ENCODE measurements at regions not wholly inside any gene's neighbourhood (a gene's known extent, or its start where the extent isn't known, plus 50 kb on each side); places are given as distances from the start of the nearest gene placed in this dataset.
A peak's percentile ranks its signal among the peaks of the same experiment; 100 is the strongest.

GRCh38 chr4:160492181-160492580, 1389.3 kb downstream of the RAPGEF2 start:
- Histone ChIP-seq H3K27ac (ENCODE audit: low read length) (no peak overlapping the region), H4K20me1 (ENCODE audit: insufficient read depth, low read depth, low read length) (no peaks in the 10 kb centered on the region), H3K4me3 (ENCODE audit: low read length) (no peak overlapping the region), H3K9me2 (replicated peaks; ENCODE audit: insufficient read depth, low read length) (no peaks in the 10 kb centered on the region), H3K27me3 (ENCODE audit: low read length) (no peaks in the 10 kb centered on the region), H2AFZ (ENCODE audit: low read length) (no peak overlapping the region), H3K36me3 (ENCODE audit: insufficient read depth, low read length) (no peaks in the 10 kb centered on the region), H3K79me2 (ENCODE audit: low read length) (no peaks in the 10 kb centered on the region), H3K4me1 (ENCODE audit: low read length) (no peaks in the 10 kb centered on the region), H3K4me2 (ENCODE audit: low read depth, low read length, poor library complexity, severe bottlenecking) (no peak overlapping the region), H3K9me3 (ENCODE audit: low read length) (peaks cover 33% of the 10 kb centered on the region), H3K9ac (ENCODE audit: low read length) (no peak overlapping the region)
- no peak for DNase-seq

- Histone ChIP-seq H3K9ac (ENCODE audit: low read length) (no peak overlapping the region), H2AFZ (ENCODE audit: low read length) (no peak overlapping the region), H3K9me2 (replicated peaks; ENCODE audit: insufficient read depth, low read length) (no peaks in the 10 kb centered on the region), H3K27me3 (ENCODE audit: low read length) (no peaks in the 10 kb centered on the region), H4K20me1 (ENCODE audit: insufficient read depth, low read depth, low read length) (no peaks in the 10 kb centered on the region), H3K79me2 (ENCODE audit: low read length) (no peaks in the 10 kb centered on the region), H3K4me2 (ENCODE audit: low read depth, low read length, poor library complexity, severe bottlenecking) (no peak overlapping the region), H3K4me1 (ENCODE audit: low read length) (no peaks in the 10 kb centered on the region), H3K27ac (ENCODE audit: low read length) (no peak overlapping the region), H3K36me3 (ENCODE audit: insufficient read depth, low read length) (no peaks in the 10 kb centered on the region), H3K4me3 (ENCODE audit: low read length) (no peak overlapping the region), H3K9me3 (ENCODE audit: low read length) (peaks cover 33% of the 10 kb centered on the region)
- DNase-seq: no peak
Observed at GRCh38 chr4:160493206-160493605, 1390.3 kb downstream of the RAPGEF2 start.

GRCh38 chr4:160495356-160495755, 1392.5 kb downstream of the RAPGEF2 start:
- H3K27ac ChIP-seq (ENCODE audit: low read length): no peak overlapping the region
- no peak overlapping the region for H2AFZ ChIP-seq (ENCODE audit: low read length)
- H3K79me2 ChIP-seq (ENCODE audit: low read length): no peaks in the 10 kb centered on the region
- DNase-seq: no peak
- H3K9me3 ChIP-seq (ENCODE audit: low read length): peaks cover 39% of the 10 kb centered on the region
- H3K27me3 ChIP-seq (ENCODE audit: low read length): no peaks in the 10 kb centered on the region
- H3K4me2 ChIP-seq (ENCODE audit: low read depth, low read length, poor library complexity, severe bottlenecking): no peak overlapping the region
- H3K36me3 ChIP-seq (ENCODE audit: insufficient read depth, low read length): no peaks in the 10 kb centered on the region
- H3K9ac ChIP-seq (ENCODE audit: low read length): no peak overlapping the region
- H3K9me2 ChIP-seq (replicated peaks; ENCODE audit: insufficient read depth, low read length): no peaks in the 10 kb centered on the region
- H4K20me1 ChIP-seq (ENCODE audit: insufficient read depth, low read depth, low read length): no peaks in the 10 kb centered on the region
- no peaks in the 10 kb centered on the region for H3K4me1 ChIP-seq (ENCODE audit: low read length)
- no peak overlapping the region for H3K4me3 ChIP-seq (ENCODE audit: low read length)

GRCh38 chr4:160498211-160498610, 1395.3 kb downstream of the RAPGEF2 start:
- H3K27me3 ChIP-seq (ENCODE audit: low read length): no peaks in the 10 kb centered on the region
- H3K4me1 ChIP-seq (ENCODE audit: low read length): no peaks in the 10 kb centered on the region
- H3K9me3 ChIP-seq (ENCODE audit: low read length): peaks cover 45% of the 10 kb centered on the region
- no peak for DNase-seq
- no peak overlapping the region for H2AFZ ChIP-seq (ENCODE audit: low read length)
- no peaks in the 10 kb centered on the region for H3K36me3 ChIP-seq (ENCODE audit: insufficient read depth, low read length)
- H3K27ac ChIP-seq (ENCODE audit: low read length): no peak overlapping the region
- H3K9ac ChIP-seq (ENCODE audit: low read length): no peak overlapping the region
- no peaks in the 10 kb centered on the region for H3K79me2 ChIP-seq (ENCODE audit: low read length)
- no peaks in the 10 kb centered on the region for H3K9me2 ChIP-seq (replicated peaks; ENCODE audit: insufficient read depth, low read length)
- H3K4me2 ChIP-seq (ENCODE audit: low read depth, low read length, poor library complexity, severe bottlenecking): no peak overlapping the region
- H4K20me1 ChIP-seq (ENCODE audit: insufficient read depth, low read depth, low read length): no peaks in the 10 kb centered on the region
- no peak overlapping the region for H3K4me3 ChIP-seq (ENCODE audit: low read length)

- H3K4me3 ChIP-seq (ENCODE audit: low read length): no peak overlapping the region
- H3K9me2 ChIP-seq (replicated peaks; ENCODE audit: insufficient read depth, low read length): no peaks in the 10 kb centered on the region
- no peak overlapping the region for H3K9ac ChIP-seq (ENCODE audit: low read length)
- no peaks in the 10 kb centered on the region for H3K27me3 ChIP-seq (ENCODE audit: low read length)
- no peak overlapping the region for H2AFZ ChIP-seq (ENCODE audit: low read length)
- H3K9me3 ChIP-seq (ENCODE audit: low read length): peaks cover 45% of the 10 kb centered on the region
- no peaks in the 10 kb centered on the region for H3K4me1 ChIP-seq (ENCODE audit: low read length)
- H3K36me3 ChIP-seq (ENCODE audit: insufficient read depth, low read length): no peaks in the 10 kb centered on the region
- no peak overlapping the region for H3K4me2 ChIP-seq (ENCODE audit: low read depth, low read length, poor library complexity, severe bottlenecking)
- H3K27ac ChIP-seq (ENCODE audit: low read length): no peak overlapping the region
- H4K20me1 ChIP-seq (ENCODE audit: insufficient read depth, low read depth, low read length): no peaks in the 10 kb centered on the region
- H3K79me2 ChIP-seq (ENCODE audit: low read length): no peaks in the 10 kb centered on the region
- DNase-seq: no peak
Observed at GRCh38 chr4:160505724-160506123, 1402.8 kb downstream of the RAPGEF2 start.

GRCh38 chr4:160510928-160511327, 1408.0 kb downstream of the RAPGEF2 start:
- no peaks in the 10 kb centered on the region for H3K4me1 ChIP-seq (ENCODE audit: low read length)
- H4K20me1 ChIP-seq (ENCODE audit: insufficient read depth, low read depth, low read length): no peaks in the 10 kb centered on the region
- no peak overlapping the region for H3K4me3 ChIP-seq (ENCODE audit: low read length)
- no peak for DNase-seq
- H3K9me2 ChIP-seq (replicated peaks; ENCODE audit: insufficient read depth, low read length): no peaks in the 10 kb centered on the region
- no peaks in the 10 kb centered on the region for H3K27me3 ChIP-seq (ENCODE audit: low read length)
- no peak overlapping the region for H3K4me2 ChIP-seq (ENCODE audit: low read depth, low read length, poor library complexity, severe bottlenecking)
- H3K27ac ChIP-seq (ENCODE audit: low read length): no peak overlapping the region
- no peaks in the 10 kb centered on the region for H3K79me2 ChIP-seq (ENCODE audit: low read length)
- no peaks in the 10 kb centered on the region for H3K36me3 ChIP-seq (ENCODE audit: insufficient read depth, low read length)
- peaks cover 44% of the 10 kb centered on the region for H3K9me3 ChIP-seq (ENCODE audit: low read length)
- H2AFZ ChIP-seq (ENCODE audit: low read length): no peak overlapping the region
- no peak overlapping the region for H3K9ac ChIP-seq (ENCODE audit: low read length)

GRCh38 chr4:160514126-160514525, 1411.2 kb downstream of the RAPGEF2 start:
- H3K4me3 ChIP-seq (ENCODE audit: low read length): no peak overlapping the region
- DNase-seq: no peak
- H3K79me2 ChIP-seq (ENCODE audit: low read length): no peaks in the 10 kb centered on the region
- no peaks in the 10 kb centered on the region for H4K20me1 ChIP-seq (ENCODE audit: insufficient read depth, low read depth, low read length)
- no peak overlapping the region for H3K4me2 ChIP-seq (ENCODE audit: low read depth, low read length, poor library complexity, severe bottlenecking)
- no peaks in the 10 kb centered on the region for H3K9me2 ChIP-seq (replicated peaks; ENCODE audit: insufficient read depth, low read length)
- no peak overlapping the region for H3K9ac ChIP-seq (ENCODE audit: low read length)
- H3K27ac ChIP-seq (ENCODE audit: low read length): no peak overlapping the region
- H2AFZ ChIP-seq (ENCODE audit: low read length): no peak overlapping the region
- H3K36me3 ChIP-seq (ENCODE audit: insufficient read depth, low read length): no peaks in the 10 kb centered on the region
- H3K9me3 ChIP-seq (ENCODE audit: low read length): peaks cover 40% of the 10 kb centered on the region
- no peaks in the 10 kb centered on the region for H3K4me1 ChIP-seq (ENCODE audit: low read length)
- no peaks in the 10 kb centered on the region for H3K27me3 ChIP-seq (ENCODE audit: low read length)

GRCh38 chr4:160523231-160523630, 1420.4 kb downstream of the RAPGEF2 start:
- no peak for DNase-seq
- Histone ChIP-seq H3K4me1 (ENCODE audit: low read length) (no peaks in the 10 kb centered on the region), H3K9ac (ENCODE audit: low read length) (no peak overlapping the region), H2AFZ (ENCODE audit: low read length) (no peak overlapping the region), H3K4me2 (ENCODE audit: low read depth, low read length, poor library complexity, severe bottlenecking) (no peak overlapping the region), H3K79me2 (ENCODE audit: low read length) (no peaks in the 10 kb centered on the region), H3K9me3 (ENCODE audit: low read length) (peaks cover 57% of the 10 kb centered on the region), H3K27me3 (ENCODE audit: low read length) (no peaks in the 10 kb centered on the region), H3K4me3 (ENCODE audit: low read length) (no peak overlapping the region), H3K9me2 (replicated peaks; ENCODE audit: insufficient read depth, low read length) (no peaks in the 10 kb centered on the region), H3K27ac (ENCODE audit: low read length) (no peak overlapping the region), H4K20me1 (ENCODE audit: insufficient read depth, low read depth, low read length) (no peaks in the 10 kb centered on the region), H3K36me3 (ENCODE audit: insufficient read depth, low read length) (no peaks in the 10 kb centered on the region)

GRCh38 chr4:160537681-160538080, 1434.8 kb downstream of the RAPGEF2 start:
- H3K4me1 ChIP-seq (ENCODE audit: low read length): no peaks in the 10 kb centered on the region
- peak; percentile 9 for DNase-seq

More at GRCh38 chr4:160537681-160538080, 1434.8 kb downstream of the RAPGEF2 start:
- no peak overlapping the region for H2AFZ ChIP-seq (ENCODE audit: low read length)
- H3K9ac ChIP-seq (ENCODE audit: low read length): no peak overlapping the region
- peaks cover 52% of the 10 kb centered on the region for H3K9me3 ChIP-seq (ENCODE audit: low read length)
- no peaks in the 10 kb centered on the region for H3K36me3 ChIP-seq (ENCODE audit: insufficient read depth, low read length)
- no peaks in the 10 kb centered on the region for H3K27me3 ChIP-seq (ENCODE audit: low read length)
- H3K9me2 ChIP-seq (replicated peaks; ENCODE audit: insufficient read depth, low read length): no peaks in the 10 kb centered on the region
- H3K4me3 ChIP-seq (ENCODE audit: low read length): peak overlapping the region; percentile 7; the same call in 1 of the 2 replicates
- no peaks in the 10 kb centered on the region for H3K79me2 ChIP-seq (ENCODE audit: low read length)
- no peak overlapping the region for H3K4me2 ChIP-seq (ENCODE audit: low read depth, low read length, poor library complexity, severe bottlenecking)
- no peaks in the 10 kb centered on the region for H4K20me1 ChIP-seq (ENCODE audit: insufficient read depth, low read depth, low read length)
- H3K27ac ChIP-seq (ENCODE audit: low read length): no peak overlapping the region

Data from Karpas-422 (cell line).